Osteoblast (primary cell): ENCODE measurements at regions not wholly inside any gene's neighbourhood (a gene's known extent, or its start where the extent isn't known, plus 50 kb on each side); places are given as distances from the start of the nearest gene placed in this dataset.
A peak's percentile ranks its signal among the peaks of the same experiment; 100 is the strongest.

Source experiments
- DNase-seq: peaks from one replicate; pipeline ENCODE4 v3.0.0; 2011; ENCODE audit warnings: low spot score, mixed read lengths; ENCODE audit not compliant: insufficient read length; ENCODE audit errors: missing footprints
- H2AFZ ChIP-seq: 2 replicates; pipeline ENCODE4 v1.6.0; 2011; ENCODE audit warnings: mild to moderate bottlenecking, low read length
- H3K27ac ChIP-seq: 2 replicates; pipeline ENCODE4 v1.5.1; 2011; ENCODE audit warnings: mild to moderate bottlenecking, low read depth, low read length, moderate library complexity
- H3K27me3 ChIP-seq: 2 replicates; pipeline ENCODE4 v1.6.0; 2012; ENCODE audit warnings: mild to moderate bottlenecking, control low read depth, inconsistent platforms, low read length, moderate library complexity; ENCODE audit not compliant: insufficient read depth
- H3K36me3 ChIP-seq: 2 replicates; pipeline ENCODE4 v1.5.1; 2011; ENCODE audit warnings: mild to moderate bottlenecking, low read length, control low read depth, moderate library complexity; ENCODE audit not compliant: insufficient read depth
- H3K4me1 ChIP-seq: 2 replicates; pipeline ENCODE4 v1.5.1; 2011; ENCODE audit warnings: mild to moderate bottlenecking, low read length, control low read depth, moderate library complexity; ENCODE audit not compliant: insufficient read depth
- H3K4me2 ChIP-seq: 2 replicates; pipeline ENCODE4 v1.6.0; 2011; ENCODE audit warnings: mild to moderate bottlenecking, low read length; ENCODE audit not compliant: insufficient read depth
- H3K4me3 ChIP-seq: fragments of 200-600 bp; sonication (generic); 3 replicates; pipeline ENCODE4 v1.5.1; 2012; ENCODE audit warnings: mild to moderate bottlenecking, low read length, inconsistent platforms; ENCODE audit not compliant: insufficient read depth
- H3K79me2 ChIP-seq: 2 replicates; pipeline ENCODE4 v1.6.0; 2012; ENCODE audit warnings: mild to moderate bottlenecking, low read length, control low read depth, inconsistent platforms; ENCODE audit not compliant: insufficient read depth
- H3K9me3 ChIP-seq: 2 replicates; pipeline ENCODE4 v1.5.1; 2011; ENCODE audit warnings: low read depth, low read length, control low read depth
- H4K20me1 ChIP-seq: 2 replicates; pipeline ENCODE4 v1.6.0; 2012; ENCODE audit warnings: mild to moderate bottlenecking, low read length, control low read depth; ENCODE audit not compliant: insufficient read depth
- TF ChIP-seq, protein P1 (sequence below): IDR thresholded peaks from 2 replicates; pipeline ENCODE4 v1.5.1; 2011; ENCODE audit warnings: mild to moderate bottlenecking, low read depth, low read length, moderate library complexity; ENCODE audit errors: extremely low read depth

- Histone ChIP-seq H3K27me3 (peaks cover 8% of the 10 kb centered on the region), H3K79me2 (no peaks in the 10 kb centered on the region), H3K4me2 (no peak overlapping the region), H3K9me3 (no peaks in the 10 kb centered on the region), H4K20me1 (no peaks in the 10 kb centered on the region), H3K4me1 (no peaks in the 10 kb centered on the region), H2AFZ (no peak overlapping the region), H3K4me3 (no peak overlapping the region), H3K27ac (no peak overlapping the region), H3K36me3 (no peaks in the 10 kb centered on the region)
- TF ChIP-seq, protein P1, sequence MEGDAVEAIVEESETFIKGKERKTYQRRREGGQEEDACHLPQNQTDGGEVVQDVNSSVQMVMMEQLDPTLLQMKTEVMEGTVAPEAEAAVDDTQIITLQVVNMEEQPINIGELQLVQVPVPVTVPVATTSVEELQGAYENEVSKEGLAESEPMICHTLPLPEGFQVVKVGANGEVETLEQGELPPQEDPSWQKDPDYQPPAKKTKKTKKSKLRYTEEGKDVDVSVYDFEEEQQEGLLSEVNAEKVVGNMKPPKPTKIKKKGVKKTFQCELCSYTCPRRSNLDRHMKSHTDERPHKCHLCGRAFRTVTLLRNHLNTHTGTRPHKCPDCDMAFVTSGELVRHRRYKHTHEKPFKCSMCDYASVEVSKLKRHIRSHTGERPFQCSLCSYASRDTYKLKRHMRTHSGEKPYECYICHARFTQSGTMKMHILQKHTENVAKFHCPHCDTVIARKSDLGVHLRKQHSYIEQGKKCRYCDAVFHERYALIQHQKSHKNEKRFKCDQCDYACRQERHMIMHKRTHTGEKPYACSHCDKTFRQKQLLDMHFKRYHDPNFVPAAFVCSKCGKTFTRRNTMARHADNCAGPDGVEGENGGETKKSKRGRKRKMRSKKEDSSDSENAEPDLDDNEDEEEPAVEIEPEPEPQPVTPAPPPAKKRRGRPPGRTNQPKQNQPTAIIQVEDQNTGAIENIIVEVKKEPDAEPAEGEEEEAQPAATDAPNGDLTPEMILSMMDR = no peak
- DNase-seq = no peak
Measured at GRCh38 chr22:25437414-25438160, 126.9 kb upstream of the GRK3 start.

GRCh38 chr22:25447067-25447685 lies 117.3 kb upstream of the GRK3 start:
- Histone ChIP-seq H3K79me2 (peaks cover 44% of the 10 kb centered on the region), H3K27ac (no peak overlapping the region), H3K9me3 (no peaks in the 10 kb centered on the region), H4K20me1 (peaks cover 27% of the 10 kb centered on the region), H3K36me3 (no peaks in the 10 kb centered on the region), H3K4me1 (peaks cover 26% of the 10 kb centered on the region), H2AFZ (peak overlapping the region; percentile 35), H3K27me3 (no peaks in the 10 kb centered on the region), H3K4me2 (no peak overlapping the region), H3K4me3 (no peak overlapping the region)
- TF ChIP-seq, protein P1 = no peak
- DNase-seq = no peak

DNA sequence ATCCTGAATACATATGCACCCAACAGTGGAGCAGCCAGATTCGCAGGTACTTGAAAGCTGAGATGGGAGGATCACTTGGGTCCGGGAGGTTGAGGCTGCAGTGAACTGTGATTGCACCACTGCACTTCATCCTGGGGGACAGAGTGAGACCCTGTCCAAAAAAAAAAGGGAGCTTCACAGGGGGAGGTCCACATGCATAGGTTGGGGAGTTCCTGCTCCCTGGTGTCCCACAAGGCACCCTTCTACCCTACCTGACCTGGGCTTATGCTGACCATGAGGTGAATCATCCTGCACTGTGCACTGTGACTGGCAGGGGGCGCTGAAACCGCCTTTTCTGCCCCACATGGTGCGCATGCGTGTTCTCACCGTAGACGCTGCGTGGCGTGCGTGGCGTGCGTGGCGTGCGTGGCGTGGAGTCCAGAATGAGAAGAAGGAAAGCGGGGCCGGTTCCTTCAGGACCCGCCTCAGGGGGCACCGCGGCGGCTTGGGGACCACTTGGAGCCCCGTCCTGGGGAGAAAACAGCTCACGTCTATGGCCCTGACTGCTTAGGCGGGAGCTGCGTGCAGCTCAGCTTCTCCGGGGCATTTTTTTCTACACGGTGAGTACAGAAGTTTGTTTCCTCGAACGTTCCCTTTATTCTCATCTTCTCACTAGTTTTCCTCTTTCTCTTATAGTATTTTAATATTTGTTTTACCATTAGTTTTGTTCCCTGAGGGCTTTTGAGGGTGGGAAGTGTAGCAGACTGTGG lies 116.6 kb upstream of the GRK3 start:
- H3K27ac ChIP-seq = peak overlapping the region; percentile 94
- peak overlapping the region; percentile 93 for H3K4me3 ChIP-seq
- no peaks in the 10 kb centered on the region for H3K27me3 ChIP-seq
- TF ChIP-seq, protein P1 = peak; percentile 89
- DNase-seq = peak; percentile 95
- H3K4me1 ChIP-seq = peaks cover 30% of the 10 kb centered on the region
- peak overlapping the region; percentile 91 for H2AFZ ChIP-seq
- no peaks in the 10 kb centered on the region for H3K36me3 ChIP-seq
- H4K20me1 ChIP-seq = peaks cover 33% of the 10 kb centered on the region
- H3K4me2 ChIP-seq = peak overlapping the region; percentile 99
- no peaks in the 10 kb centered on the region for H3K9me3 ChIP-seq
- H3K79me2 ChIP-seq = peaks cover 50% of the 10 kb centered on the region
